HG02588 (cell line): ENCODE measurements at regions not wholly inside any gene's neighbourhood (a gene's known extent, or its start where the extent isn't known, plus 50 kb on each side); places are given as distances from the start of the nearest gene placed in this dataset.

Experiments used
- ATAC-seq: cut with Tn5 transposase; IDR thresholded peaks from one replicate; pipeline ENCODE4 v1.9.1; 2021; ENCODE audit warnings: mild to moderate bottlenecking, moderate library complexity; ENCODE audit not compliant: unreplicated experiment

DNA sequence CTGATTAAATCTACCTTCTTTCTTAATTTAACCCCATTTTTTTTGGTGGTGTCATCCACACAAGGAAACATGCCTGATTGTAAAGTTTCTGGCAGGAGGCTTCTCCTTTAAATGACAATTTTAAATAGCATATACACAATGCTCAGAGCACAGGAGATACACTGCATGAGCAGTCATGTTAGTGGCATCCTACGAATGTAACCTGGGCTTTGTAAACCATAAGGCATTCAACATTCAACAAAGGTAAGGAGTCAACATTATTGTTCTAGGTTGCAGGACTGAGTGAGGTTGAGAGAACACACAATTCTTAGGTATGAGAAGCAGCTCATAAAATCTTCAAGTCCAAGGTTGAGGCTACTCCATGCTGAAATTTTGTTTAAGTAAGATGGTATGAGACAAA is 266.6 kb upstream of the SIX2 start:
- ATAC-seq, result no peak

DNA sequence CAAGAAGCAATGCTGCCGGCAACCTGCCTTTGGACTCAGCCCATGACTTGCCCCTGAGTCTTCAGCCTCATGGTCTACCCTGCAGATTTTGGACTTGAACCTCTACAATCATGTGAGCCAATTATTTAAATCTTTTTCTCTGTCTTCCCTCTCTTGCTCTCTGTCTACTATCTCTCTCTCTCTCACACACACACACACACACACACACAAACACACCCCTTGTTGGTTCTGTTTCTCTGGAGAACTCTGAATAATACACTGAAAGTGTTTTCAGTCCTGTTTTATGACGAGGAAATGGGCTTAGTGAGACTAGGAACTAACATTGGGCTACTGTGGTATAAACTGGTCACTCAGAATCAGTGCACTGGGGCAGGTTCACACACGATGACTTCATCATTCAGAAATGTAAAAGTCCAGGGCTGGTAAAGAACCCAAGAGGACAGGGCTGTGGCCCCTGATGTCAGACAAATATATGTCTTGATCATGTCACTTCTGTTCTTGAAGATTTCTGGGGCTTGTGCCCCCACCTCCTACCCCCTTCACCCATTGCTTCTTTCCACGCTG is 266.1 kb upstream of the SIX2 start:
- ATAC-seq, result no peak

DNA sequence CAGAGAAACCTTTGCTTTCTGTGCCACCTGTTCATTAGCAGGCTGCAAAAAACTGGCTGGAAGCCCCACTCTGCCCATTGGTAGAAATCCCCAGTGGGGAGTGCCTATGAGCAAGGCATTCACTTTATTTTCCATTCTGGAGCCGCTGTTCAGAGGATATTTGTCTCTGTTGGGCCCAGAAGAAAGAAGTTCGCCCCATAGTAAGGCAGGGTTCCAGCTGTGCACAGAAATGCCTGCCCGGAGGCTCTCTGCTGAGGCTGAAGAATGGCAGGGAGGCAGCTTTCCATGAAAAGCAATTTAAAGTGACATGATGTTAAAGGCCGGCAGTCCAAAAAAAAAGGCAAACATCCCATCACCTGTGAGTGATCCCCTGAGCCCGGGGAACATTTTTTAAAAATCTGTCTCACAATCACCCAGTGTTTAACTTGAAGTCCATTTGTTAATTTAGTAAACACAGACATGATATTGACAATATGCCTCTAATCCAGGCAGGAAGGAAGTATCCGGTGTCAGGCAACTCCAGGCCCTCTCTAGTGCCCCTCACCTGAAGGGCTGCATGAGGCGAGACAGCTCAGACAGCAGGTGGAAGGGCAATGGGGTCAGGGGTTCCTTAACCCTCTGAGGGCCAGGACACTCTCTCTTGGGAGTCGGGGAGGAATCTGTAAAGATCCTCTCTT is 265.1 kb upstream of the SIX2 start:
- no peak for ATAC-seq

DNA sequence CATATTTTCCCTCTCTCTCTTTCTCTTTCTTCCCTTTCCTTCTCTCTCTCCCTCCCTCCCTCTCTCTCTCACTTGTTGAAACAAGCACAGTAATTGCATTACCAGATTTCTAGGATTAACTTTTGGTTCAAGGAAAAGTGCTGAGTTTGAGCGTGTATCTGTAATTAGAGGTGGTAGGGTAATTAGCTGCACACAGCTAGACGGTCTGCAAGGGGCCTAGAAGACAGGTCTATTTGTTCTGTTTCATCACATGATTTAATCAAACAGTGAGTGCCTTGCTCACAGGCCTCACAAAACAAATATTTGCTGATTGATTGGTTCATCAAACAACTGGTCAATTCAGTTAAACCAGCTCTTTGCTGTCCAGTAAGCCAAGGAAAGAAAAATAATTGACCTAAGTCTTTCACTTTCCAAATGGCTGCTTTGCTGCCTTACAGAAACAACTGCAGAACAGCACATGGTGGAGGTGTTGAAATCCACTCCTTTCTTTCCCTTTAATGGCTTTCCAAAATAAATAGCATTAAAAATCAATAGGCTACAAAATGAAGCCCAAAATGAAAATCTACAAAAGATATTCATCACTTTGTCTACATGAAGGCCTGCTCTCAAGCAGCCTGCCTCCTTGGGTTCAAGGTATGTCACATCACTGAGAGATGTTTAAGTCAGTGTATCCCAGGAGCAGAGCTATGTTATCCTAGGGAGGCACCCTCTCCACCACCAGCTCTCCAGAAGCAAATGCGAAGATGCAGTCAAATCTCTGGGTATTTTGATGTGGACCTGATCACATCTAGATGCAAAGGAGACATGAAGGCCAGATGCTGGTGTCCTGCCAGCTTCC is 264.4 kb upstream of the SIX2 start:
- ATAC-seq, result no peak

DNA sequence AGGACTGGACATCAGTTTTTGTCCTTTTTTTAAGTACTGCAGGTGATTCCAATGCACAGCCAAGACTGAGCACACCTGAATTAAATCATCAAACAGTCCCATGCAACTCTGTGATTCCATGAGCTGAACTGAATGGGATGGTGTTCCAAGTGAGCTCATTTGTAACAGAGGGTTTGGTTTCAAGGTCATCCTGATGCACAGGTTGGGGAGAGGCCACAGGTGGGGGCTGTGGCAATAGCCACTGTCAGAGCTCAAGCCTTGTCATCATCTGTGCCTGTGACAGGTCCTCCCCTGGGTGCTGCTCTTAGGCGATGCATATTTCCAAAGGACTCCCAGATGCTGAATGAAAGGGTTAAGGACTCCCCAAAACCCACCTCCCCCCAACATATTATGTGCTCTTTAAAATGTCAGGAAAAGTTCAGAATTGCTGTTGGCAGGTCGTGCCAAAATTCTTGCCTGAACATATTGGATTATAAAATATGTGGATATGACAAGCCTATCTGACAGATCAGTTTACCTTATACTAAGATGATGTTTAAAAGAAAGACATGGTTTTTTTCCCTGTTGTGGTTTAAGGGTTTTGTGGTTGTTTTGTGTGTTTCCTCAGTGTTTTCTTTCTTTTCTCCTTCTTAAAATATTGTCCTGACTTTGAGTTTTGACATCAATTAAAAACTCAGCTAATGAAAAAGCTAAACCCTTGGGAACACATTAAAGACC is 263.5 kb upstream of the SIX2 start:
- no peak for ATAC-seq

DNA sequence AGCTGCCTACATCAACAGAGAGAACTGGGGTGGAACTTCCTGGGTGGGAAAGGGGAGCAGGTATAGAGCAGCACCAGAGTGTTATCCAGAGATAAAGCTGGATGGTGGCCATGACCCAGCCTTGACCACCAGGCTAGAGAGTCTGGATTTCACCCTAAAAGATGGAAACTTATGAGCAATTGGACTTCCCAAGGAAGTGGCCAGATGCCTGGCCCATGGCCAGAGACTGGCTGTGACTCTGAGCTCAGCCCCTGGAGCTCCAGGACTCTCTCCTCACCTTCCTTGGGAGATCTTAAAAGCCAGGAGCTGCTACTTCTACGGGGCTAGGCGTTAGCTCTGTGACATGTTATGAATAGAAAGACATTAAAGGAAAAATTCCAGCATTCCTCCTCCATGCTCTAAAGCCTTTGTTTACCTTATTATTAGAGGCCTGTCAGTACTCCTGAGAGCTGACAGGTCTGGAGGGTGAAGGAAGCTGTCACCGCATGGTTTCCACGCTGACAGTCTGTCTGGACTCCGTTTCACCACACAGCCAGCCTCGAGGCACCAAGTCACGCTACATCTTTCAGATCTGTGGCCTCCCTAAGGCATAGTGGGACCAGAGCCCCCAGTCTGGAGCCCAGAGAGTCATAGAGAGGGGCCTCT is 260.0 kb upstream of the SIX2 start:
- no peak for ATAC-seq

DNA sequence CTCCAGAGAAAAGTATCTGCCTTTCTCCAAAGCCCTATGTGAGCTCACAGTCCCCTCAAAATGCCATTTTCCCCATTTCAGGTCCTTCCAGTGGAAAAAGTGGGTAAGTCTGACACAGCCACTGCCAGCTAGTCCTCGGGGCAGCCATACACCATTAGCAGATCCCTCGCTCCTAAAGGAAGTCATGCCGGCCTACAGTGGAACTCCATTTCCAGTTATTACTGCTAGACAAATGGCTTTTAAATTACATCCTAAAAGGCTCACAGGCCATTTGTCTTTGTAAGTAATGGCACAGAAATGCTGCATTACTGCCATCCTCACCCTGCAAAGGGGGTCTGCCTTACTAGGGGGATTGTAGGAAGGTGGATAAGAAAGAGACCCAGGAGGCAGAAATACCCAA is 259.4 kb upstream of the SIX2 start:
- no peak for ATAC-seq

DNA sequence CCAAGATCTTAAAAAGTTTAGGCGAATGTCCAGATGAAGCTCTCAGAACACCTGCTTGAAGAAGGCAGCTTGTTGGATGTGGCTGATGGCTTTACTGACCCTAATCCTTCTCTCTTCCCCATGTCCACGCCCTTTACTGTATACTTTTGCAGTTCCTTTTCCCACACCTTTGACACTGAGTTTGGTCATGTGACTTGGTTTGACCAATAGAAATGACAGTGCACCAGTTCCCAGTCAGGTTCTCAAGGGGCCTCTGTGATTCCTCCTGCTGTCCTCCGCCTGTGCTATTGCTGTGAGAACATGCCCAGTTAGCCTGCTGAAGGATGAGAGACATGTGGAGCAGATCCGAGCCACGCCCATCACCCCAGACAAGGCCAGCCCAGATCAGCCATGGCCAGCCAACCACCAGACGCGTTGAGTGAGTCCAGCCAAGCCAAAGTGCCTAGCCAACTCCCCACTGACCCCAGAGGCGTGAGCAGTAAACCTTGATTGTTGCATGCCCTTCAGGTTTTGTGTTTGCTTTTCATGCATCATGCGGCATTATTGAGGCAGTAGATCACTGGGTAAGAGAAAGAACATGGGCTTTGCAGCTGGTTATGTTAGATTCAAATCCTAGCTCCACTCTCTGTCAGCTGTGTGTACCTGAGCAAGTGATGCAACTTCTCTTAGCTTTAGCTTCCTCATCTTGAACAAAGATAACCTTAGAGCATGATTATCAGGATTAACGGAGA is 258.0 kb upstream of the SIX2 start:
- ATAC-seq, result no peak

DNA sequence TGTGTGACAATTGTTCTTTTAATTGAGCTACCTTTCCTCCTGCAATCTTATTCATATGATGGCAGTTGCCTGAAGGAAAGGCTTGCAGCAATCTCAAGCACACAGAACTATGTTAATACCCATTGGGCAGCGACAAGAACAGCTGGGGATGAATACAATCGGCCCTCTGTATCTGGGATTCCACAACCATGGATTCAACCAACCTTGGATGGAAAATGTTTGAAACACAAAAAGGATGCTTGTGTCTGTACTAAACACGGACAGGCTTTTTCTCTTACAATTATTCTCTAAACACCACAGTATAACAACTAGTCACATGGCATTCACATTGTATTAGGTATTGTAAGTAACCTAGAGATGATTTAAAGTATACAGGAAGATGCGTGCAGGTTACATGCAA is 256.1 kb upstream of the SIX2 start:
- no peak for ATAC-seq

DNA sequence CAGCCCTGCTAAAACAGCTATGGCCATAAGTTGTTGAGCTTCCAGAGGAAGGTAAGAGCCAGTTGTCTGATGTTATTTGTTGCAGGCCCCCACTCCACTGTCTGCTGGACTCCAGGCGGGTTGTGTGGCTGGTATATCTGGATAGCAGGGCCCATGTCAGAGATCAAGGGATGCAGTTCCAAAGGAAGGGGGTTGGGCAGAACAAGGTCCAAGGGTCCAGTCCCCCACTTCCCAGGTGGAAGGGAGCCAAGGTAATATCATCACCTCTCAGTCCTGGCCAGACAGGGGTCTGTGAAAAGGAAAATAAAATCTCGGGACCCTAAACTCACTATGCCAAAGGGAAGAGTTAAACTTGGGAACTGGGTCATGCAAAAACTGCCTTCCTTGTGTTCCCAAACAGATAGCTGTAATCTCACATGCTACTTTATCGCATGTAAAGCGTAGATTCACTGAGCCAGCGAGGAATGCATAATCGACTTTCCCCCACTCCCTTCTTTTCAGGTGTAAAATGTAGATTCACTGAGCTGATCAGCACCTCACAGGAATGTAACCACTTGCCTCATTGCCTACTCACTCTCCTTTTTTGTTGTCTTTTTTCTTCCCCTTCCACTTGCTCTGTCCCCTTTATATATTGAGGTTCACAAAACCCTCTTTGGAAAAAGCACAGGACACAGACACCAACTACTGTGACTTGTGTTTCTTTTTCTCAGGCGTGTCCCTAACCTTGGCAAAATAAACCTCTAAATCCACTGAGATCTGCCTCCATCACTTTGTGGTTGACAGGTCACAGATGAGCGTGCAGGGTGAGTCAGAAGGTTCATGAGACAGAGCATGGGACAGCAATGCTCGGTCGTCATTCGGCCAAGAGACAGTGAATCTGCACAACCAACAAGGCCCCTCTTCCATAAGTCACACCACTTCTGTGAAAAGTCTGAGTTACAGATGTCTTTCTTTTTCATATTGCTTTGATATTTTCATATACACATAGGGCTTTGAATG is 255.3 kb upstream of the SIX2 start:
- ATAC-seq, result no peak

DNA sequence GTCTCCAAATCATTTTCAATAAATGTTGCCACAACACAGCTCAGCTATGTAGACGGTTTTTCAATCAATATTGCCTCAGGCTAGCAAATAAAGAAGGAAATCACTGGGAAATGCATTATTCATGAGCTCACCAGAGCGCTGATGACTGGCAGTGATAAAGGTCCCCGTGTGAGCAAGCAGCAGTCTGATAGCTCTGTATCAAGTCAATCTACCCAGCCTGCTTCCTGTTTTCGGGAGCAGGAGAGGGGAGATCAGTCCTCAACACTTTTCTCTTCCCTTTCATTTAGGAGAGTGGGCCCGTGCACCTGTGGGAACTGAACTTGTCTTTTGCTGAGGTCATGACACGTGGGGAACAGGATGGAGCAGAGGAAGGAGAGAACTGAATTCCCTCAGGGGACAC is 253.9 kb upstream of the SIX2 start:
- no peak for ATAC-seq

DNA sequence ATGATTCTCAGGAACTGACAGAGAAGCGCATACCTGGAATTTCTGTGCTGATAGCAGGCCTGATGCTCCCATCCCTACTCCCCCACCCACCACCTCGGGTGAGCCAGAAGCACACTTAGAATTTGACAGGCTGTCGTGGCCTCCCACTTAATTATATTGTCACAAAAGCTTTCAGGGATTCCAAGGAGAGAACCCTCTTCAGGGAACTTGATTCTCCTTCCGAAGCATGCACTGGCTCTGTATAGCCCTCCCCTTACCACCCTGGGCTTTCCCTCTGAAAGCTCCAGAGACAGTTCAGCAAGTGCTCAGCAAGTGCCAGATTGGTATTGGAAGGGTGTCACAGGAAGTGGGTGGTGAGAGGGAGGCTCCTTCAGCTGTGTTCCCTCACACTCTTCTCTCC is 252.5 kb upstream of the SIX2 start:
- no peak for ATAC-seq

DNA sequence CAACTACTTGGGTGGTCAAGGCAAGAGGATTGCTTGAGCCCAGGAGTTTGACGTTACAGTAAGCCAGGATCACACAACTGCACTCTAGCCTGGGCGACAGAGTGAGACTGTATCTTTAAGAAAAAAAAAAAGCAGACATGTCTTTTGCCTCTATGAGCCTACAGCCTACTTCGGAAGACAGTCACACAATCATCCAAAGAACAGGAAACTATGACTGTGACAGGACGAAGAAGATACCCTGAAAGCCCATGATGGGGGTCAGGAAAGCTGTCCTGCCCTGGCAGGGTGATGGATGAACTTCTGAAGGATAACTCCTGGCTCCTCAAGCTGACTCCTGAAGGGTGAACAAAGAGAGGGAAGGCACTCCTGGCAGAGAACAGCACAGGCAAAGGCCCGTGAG is 251.7 kb upstream of the SIX2 start:
- ATAC-seq, result no peak

DNA sequence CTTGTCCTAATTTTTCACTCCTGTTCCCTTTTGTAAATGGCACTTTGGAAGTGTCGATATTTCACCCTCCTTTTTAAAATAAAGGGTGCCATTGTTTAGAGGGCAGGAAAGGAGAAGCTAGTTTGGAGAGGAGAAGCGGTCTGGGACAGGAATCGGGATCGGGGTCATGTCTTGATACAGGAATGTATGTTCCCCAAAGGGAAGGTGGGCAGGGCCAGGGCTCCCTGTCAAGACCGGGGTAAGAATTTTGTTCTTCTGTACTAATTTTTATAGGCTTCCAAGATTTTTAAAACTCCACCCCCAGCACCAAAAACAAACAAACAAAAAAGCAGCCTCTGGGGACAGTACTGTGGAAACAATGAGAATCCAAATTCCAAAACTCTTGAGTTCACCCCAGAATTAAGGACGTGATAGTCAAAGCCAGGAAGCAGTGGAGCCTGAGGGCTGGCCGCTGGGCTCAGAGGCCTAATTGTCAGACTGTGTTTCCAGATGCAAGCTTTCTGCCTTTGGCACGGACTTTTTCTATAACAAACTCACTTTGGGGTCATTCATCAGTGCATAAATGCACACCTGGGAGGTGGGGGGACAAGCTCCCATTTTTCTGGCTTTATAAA is 250.4 kb upstream of the SIX2 start:
- no peak for ATAC-seq

DNA sequence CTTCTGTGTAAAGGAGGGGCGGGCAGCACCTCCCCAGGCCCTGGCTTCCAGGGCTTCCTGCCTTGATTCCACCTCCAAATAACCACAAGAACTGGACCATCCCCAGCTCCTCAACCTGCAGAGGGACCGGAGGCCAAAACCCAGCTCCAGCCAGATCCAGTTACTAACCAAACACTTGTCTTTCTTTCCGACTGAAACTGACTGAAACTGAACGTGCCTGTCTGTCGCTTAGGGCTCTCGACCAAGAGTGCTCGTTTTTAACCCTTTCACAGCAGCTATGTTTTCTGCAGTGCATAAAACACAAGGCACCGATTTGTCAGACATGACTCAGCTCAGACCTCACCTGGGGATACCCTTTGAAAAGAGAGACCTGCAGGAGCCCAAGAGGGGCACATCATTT is 249.9 kb upstream of the SIX2 start:
- no peak for ATAC-seq

DNA sequence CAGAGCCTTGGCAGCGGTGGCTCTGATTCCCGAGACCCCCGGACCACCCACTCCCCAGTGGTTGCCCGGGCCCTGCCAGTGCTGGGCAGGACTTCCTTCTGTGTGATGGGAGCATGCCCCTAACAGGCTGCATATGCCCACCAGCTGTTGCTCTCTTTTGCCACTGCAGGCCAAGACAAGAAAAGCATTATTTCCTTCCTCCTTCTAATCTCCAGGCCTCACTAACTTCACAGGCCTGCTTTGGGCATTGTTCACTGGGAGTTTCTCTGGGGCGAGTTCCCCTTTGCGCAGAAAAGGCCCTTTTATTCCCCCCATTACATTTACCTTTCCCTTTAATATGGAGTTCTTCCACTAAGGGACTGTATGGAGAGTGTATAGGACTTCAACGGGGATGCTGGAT is 249.1 kb upstream of the SIX2 start:
- ATAC-seq, result no peak

DNA sequence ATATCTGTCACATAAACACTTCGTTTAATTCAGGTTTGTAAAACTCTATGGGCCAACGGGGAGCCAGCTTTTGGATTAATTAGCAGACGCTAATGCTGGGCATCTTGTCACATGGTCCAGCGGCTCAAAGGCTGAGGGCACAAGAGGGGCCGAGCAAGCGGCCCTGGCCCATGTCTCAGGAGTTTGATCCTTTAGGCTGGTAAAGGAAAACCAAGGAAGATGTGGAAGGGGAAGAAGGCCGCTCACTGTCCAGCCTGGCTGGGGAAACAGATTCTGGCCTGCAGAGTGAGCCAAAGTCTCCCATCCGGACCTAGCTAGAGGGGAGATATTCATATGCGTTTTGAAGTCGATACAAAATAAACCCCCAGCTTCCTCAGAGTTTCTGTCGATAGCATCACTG is 248.6 kb upstream of the SIX2 start:
- no peak for ATAC-seq

DNA sequence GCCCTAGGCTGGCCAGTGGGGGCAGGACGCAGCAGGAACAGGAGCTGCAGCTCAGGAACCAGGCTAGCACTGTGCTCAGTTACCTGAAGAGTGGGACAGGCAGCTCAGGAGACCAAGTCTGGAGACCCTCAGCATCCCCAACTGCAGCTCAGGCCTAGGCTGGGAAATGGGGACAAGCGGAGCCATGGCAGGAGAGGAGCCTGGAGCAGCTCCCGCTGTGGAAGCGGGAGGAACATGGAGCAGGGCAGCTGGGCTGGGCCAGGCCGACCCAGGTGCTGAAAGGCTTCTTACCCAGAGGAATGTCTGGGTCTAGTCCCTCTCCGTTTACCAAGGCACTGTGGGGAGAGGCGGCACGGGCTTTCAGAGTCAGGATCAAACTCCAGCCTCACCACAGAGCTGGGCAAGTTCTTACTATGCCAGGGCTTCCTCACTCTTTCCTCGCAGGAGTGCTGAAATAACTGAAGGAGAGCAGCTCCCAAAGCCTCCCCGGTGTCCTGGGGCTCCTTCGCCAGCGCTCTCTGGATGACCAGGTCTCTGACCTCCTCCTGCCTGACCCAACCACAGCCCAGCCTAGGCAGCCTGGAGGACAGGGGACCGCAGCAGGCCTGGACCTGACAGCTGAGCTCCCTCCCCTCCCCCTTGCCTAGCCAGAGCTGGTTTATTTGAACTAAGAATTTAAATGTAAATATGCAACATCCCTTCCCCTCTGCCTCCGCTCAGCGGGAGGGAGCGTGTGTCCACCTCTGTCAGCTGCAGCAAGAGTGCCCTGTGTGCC is 247.8 kb upstream of the SIX2 start:
- no peak for ATAC-seq
